ENCODE measurements at regions not wholly inside any gene's neighbourhood (a gene's known extent, or its start where the extent isn't known, plus 50 kb on each side); places are given as distances from the start of the nearest gene placed in this dataset.

DNA sequence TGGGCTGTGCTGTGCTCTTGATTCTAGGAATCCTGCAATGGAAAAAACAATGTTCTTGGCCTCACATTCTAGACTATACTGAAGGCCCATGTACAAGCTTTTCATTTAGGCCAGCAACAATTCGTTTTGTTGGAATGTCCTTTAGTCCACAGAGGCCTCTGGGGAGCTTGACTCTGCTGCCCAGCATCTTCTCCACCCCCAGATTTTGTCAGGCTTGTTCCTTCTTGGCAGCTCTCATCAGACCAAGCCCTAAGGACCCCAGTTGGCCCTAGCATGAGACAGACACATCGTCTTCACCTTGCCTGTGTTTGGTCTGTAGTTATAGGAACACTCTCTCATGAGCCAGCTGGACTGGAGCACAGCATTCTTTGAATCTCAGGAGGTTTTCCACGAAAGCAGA, 300.1 kb downstream of the VRK1 start:
- Histone ChIP-seq H3K4me3 (ENCODE audit: low read length) (no peak overlapping the region), H3K4me1 (ENCODE audit: control insufficient read depth, insufficient read depth, low read length) (no peaks in the 10 kb centered on the region), H3K9ac (ENCODE audit: extremely low read depth, low read length, poor library complexity, severe bottlenecking) (no peak overlapping the region), H3K36me3 (ENCODE audit: control insufficient read depth, insufficient read depth, low read length) (no peaks in the 10 kb centered on the region), H3K27me3 (ENCODE audit: control insufficient read depth, insufficient read depth, low read length, poor library complexity, severe bottlenecking) (peaks cover 8% of the 10 kb centered on the region), H3K9me3 (ENCODE audit: control insufficient read depth, low read length) (no peaks in the 10 kb centered on the region), H3K27ac (ENCODE audit: low read depth, low read length) (no peak overlapping the region)
- Mint-ChIP-seq H3K27ac (no peak overlapping the region), H3K4me1 (no peaks in the 10 kb centered on the region), H3K4me3 (no peak overlapping the region), H3K36me3 (ENCODE audit: low read depth) (no peaks in the 10 kb centered on the region), H3K9me3 (no peaks in the 10 kb centered on the region), H3K27me3 (ENCODE audit: insufficient read depth) (peaks cover 6% of the 10 kb centered on the region)
- TF ChIP-seq, protein P1, sequence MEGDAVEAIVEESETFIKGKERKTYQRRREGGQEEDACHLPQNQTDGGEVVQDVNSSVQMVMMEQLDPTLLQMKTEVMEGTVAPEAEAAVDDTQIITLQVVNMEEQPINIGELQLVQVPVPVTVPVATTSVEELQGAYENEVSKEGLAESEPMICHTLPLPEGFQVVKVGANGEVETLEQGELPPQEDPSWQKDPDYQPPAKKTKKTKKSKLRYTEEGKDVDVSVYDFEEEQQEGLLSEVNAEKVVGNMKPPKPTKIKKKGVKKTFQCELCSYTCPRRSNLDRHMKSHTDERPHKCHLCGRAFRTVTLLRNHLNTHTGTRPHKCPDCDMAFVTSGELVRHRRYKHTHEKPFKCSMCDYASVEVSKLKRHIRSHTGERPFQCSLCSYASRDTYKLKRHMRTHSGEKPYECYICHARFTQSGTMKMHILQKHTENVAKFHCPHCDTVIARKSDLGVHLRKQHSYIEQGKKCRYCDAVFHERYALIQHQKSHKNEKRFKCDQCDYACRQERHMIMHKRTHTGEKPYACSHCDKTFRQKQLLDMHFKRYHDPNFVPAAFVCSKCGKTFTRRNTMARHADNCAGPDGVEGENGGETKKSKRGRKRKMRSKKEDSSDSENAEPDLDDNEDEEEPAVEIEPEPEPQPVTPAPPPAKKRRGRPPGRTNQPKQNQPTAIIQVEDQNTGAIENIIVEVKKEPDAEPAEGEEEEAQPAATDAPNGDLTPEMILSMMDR (conservative IDR thresholded peaks at IDR 0.05) = no peak
- no peak for DNase-seq
- 78 to 100% methylated on average over 2 to 3 of the region's 3 CpGs for WGBS, 2 experiments (ENCODE audit: insufficient coverage in 1 of 2, insufficient read length in 1 of 2)

DNA sequence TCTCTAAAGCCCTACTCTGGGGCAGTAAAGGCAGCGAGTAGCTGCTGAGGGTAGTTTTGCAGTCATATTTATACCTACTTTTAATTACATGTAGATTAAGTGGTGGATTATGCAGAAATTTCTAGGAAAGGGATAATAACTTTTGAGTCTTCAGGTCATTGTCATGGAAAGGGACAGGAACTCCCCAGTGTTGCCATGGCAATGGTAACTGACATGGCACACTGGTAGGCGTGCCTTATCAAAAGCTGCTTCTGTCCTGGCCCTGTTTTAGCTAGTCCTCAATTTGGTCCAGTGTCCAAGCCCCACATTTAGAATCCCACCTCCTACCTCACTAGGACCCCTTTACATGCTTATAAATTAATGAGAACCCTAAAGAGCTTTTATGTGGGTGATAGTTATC, 303.1 kb downstream of the VRK1 start:
- Mint-ChIP-seq H3K9me3 (no peaks in the 10 kb centered on the region), H3K4me3 (no peak overlapping the region), H3K27me3 (ENCODE audit: insufficient read depth) (peaks cover 6% of the 10 kb centered on the region), H3K27ac (no peak overlapping the region), H3K36me3 (ENCODE audit: low read depth) (no peaks in the 10 kb centered on the region), H3K4me1 (peaks cover 2% of the 10 kb centered on the region)
- Histone ChIP-seq H3K27me3 (ENCODE audit: control insufficient read depth, insufficient read depth, low read length, poor library complexity, severe bottlenecking) (peaks cover 14% of the 10 kb centered on the region), H3K36me3 (ENCODE audit: control insufficient read depth, insufficient read depth, low read length) (no peaks in the 10 kb centered on the region), H3K27ac (ENCODE audit: low read depth, low read length) (no peak overlapping the region), H3K4me3 (ENCODE audit: low read length) (no peak overlapping the region), H3K9me3 (ENCODE audit: control insufficient read depth, low read length) (no peaks in the 10 kb centered on the region), H3K9ac (ENCODE audit: extremely low read depth, low read length, poor library complexity, severe bottlenecking) (no peak overlapping the region), H3K4me1 (ENCODE audit: control insufficient read depth, insufficient read depth, low read length) (no peaks in the 10 kb centered on the region)
- TF ChIP-seq, protein P1 (conservative IDR thresholded peaks at IDR 0.05) = no peak
- no peak for DNase-seq
- WGBS, 2 experiments (ENCODE audit: insufficient coverage in 1 of 2, insufficient read length in 1 of 2) = 93% methylated on average over 1 of the region's 2 CpGs; no CpG with 5 or more reads in 1 of the 2 experiments

DNA sequence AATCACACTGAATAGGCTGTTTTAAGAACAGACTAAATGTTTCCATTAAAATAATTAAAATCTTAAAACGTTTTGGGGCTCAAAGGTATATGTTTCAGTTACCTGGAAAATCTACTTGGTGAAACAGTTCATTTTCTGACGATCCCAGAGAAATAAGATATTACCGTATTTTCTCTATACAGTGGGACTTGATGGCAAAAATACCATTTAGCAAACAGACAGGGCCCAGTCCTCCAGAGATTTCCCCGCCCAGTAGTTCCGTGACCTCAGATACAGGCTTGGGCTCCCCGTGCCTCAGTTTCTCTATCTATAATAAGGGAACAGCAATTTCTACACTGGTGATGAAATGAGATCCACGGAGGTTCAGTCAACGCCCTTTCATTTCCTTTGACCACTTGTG, 304.4 kb downstream of the VRK1 start:
- Mint-ChIP-seq H3K36me3 (ENCODE audit: low read depth) (no peaks in the 10 kb centered on the region), H3K9me3 (no peaks in the 10 kb centered on the region), H3K27me3 (ENCODE audit: insufficient read depth) (peaks cover 6% of the 10 kb centered on the region), H3K4me1 (peaks cover 2% of the 10 kb centered on the region), H3K4me3 (no peak overlapping the region), H3K27ac (no peak overlapping the region)
- no peak overlapping the region for H3K27ac ChIP-seq (ENCODE audit: low read depth, low read length)
- no peak for DNase-seq
- WGBS, 2 experiments (ENCODE audit: insufficient coverage in 1 of 2, insufficient read length in 1 of 2) = 87 to 89% methylated on average over 5 to 8 of the region's 8 CpGs
- H3K36me3 ChIP-seq (ENCODE audit: control insufficient read depth, insufficient read depth, low read length) = no peaks in the 10 kb centered on the region
- H3K4me1 ChIP-seq (ENCODE audit: control insufficient read depth, insufficient read depth, low read length) = no peaks in the 10 kb centered on the region
- H3K27me3 ChIP-seq (ENCODE audit: control insufficient read depth, insufficient read depth, low read length, poor library complexity, severe bottlenecking) = peaks cover 19% of the 10 kb centered on the region
- no peak overlapping the region for H3K9ac ChIP-seq (ENCODE audit: extremely low read depth, low read length, poor library complexity, severe bottlenecking)
- no peak overlapping the region for H3K4me3 ChIP-seq (ENCODE audit: low read length)
- no peaks in the 10 kb centered on the region for H3K9me3 ChIP-seq (ENCODE audit: control insufficient read depth, low read length)
- TF ChIP-seq, protein P1 (conservative IDR thresholded peaks at IDR 0.05) = no peak

Measured in endodermal cell (in vitro differentiated cells).